NCI-H1105 (cell line): ENCODE measurements at regions not wholly inside any gene's neighbourhood (a gene's known extent, or its start where the extent isn't known, plus 50 kb on each side); places are given as distances from the start of the nearest gene placed in this dataset.

Source experiments
- DNase-seq: peaks from one replicate; lab custom pipeline; 2025; lab: John Stamatoyannopoulos, UW

- DNase-seq = no peak
These were observed 50.1 kb upstream of the ADRA2C start for GRCh38 chr4:3715855-3716630.

GRCh38 chr4:3715061-3715854 lies 50.9 kb upstream of the ADRA2C start:
- no peak for DNase-seq

GRCh38 chr4:3714642-3715001 lies 51.6 kb upstream of the ADRA2C start:
- no peak for DNase-seq

- no peak for DNase-seq
These were observed 52.2 kb upstream of the ADRA2C start for GRCh38 chr4:3713817-3714641.

GRCh38 chr4:3713346-3713745 lies 52.8 kb upstream of the ADRA2C start:
- no peak for DNase-seq

GRCh38 chr4:3712936-3713335 lies 53.2 kb upstream of the ADRA2C start:
- no peak for DNase-seq

GRCh38 chr4:3712112-3712805 lies 53.9 kb upstream of the ADRA2C start:
- DNase-seq = no peak

GRCh38 chr4:3711183-3712111 lies 54.7 kb upstream of the ADRA2C start:
- DNase-seq = no peak

GRCh38 chr4:3710451-3711182 lies 55.6 kb upstream of the ADRA2C start:
- DNase-seq = no peak

GRCh38 chr4:3709846-3710441 lies 56.2 kb upstream of the ADRA2C start:
- no peak for DNase-seq

GRCh38 chr4:3709061-3709845 lies 56.9 kb upstream of the ADRA2C start:
- no peak for DNase-seq

- no peak for DNase-seq
These were observed 57.6 kb upstream of the ADRA2C start for GRCh38 chr4:3708611-3709010.

- no peak for DNase-seq
These were observed 58.1 kb upstream of the ADRA2C start for GRCh38 chr4:3708103-3708510.

- DNase-seq = no peak
These were observed 58.6 kb upstream of the ADRA2C start for GRCh38 chr4:3707423-3708102.

- DNase-seq = no peak
These were observed 59.4 kb upstream of the ADRA2C start for GRCh38 chr4:3706565-3707422.

- DNase-seq = no peak
These were observed 60.1 kb upstream of the ADRA2C start for GRCh38 chr4:3706111-3706511.

GRCh38 chr4:3705236-3705987 lies 60.8 kb upstream of the ADRA2C start:
- DNase-seq = no peak
